GM18907 (cell line): ENCODE measurements at regions not wholly inside any gene's neighbourhood (a gene's known extent, or its start where the extent isn't known, plus 50 kb on each side); places are given as distances from the start of the nearest gene placed in this dataset.

Experiments
- ATAC-seq: cut with Tn5 transposase; IDR thresholded peaks from one replicate; pipeline ENCODE4 v1.9.1; 2021; ENCODE audit warnings: mild to moderate bottlenecking, moderate library complexity; ENCODE audit not compliant: unreplicated experiment

- ATAC-seq: no peak
Measured at GRCh38 chr2:133716166-133716565, 147.9 kb upstream of the NCKAP5 start.

GRCh38 chr2:133717497-133717896, 149.2 kb upstream of the NCKAP5 start:
- no peak for ATAC-seq

GRCh38 chr2:133718688-133719201, 150.5 kb upstream of the NCKAP5 start:
- ATAC-seq: no peak

GRCh38 chr2:133720429-133720828, 152.2 kb upstream of the NCKAP5 start:
- ATAC-seq: no peak

- no peak for ATAC-seq
Measured at GRCh38 chr2:133721118-133721517, 152.9 kb upstream of the NCKAP5 start.

GRCh38 chr2:133723133-133723532, 154.9 kb upstream of the NCKAP5 start:
- no peak for ATAC-seq

GRCh38 chr2:133726973-133727372, 158.7 kb upstream of the NCKAP5 start:
- ATAC-seq: no peak

GRCh38 chr2:133732059-133732458, 163.8 kb upstream of the NCKAP5 start:
- ATAC-seq: no peak

- ATAC-seq: no peak
Measured at GRCh38 chr2:133732982-133733900, 165.0 kb upstream of the NCKAP5 start.

GRCh38 chr2:133733901-133734255, 165.6 kb upstream of the NCKAP5 start:
- no peak for ATAC-seq

- ATAC-seq: no peak
Measured at GRCh38 chr2:133734716-133735495, 166.6 kb upstream of the NCKAP5 start.

GRCh38 chr2:133736674-133737073, 168.4 kb upstream of the NCKAP5 start:
- no peak for ATAC-seq

- ATAC-seq: no peak
Measured at GRCh38 chr2:133737242-133737993, 169.2 kb upstream of the NCKAP5 start.

- ATAC-seq: no peak
Measured at GRCh38 chr2:133739039-133739438, 170.8 kb upstream of the NCKAP5 start.

- no peak for ATAC-seq
Measured at GRCh38 chr2:133740500-133740899, 172.2 kb upstream of the NCKAP5 start.

- ATAC-seq: no peak
Measured at GRCh38 chr2:133748007-133748700, 179.9 kb upstream of the NCKAP5 start.

GRCh38 chr2:133753665-133754064, 185.4 kb upstream of the NCKAP5 start:
- ATAC-seq: no peak

GRCh38 chr2:133755480-133756300, 187.4 kb upstream of the NCKAP5 start:
- ATAC-seq: no peak

- no peak for ATAC-seq
Measured at GRCh38 chr2:133756833-133757232, 188.6 kb upstream of the NCKAP5 start.

GRCh38 chr2:133760376-133760775, 192.1 kb upstream of the NCKAP5 start:
- ATAC-seq: no peak
